HFF-Myc (cell line): ENCODE measurements at regions not wholly inside any gene's neighbourhood (a gene's known extent, or its start where the extent isn't known, plus 50 kb on each side); places are given as distances from the start of the nearest gene placed in this dataset.

Source experiments
- DNase-seq: peaks from one replicate; pipeline ENCODE4 v3.0.0-alpha.2; 2011; ENCODE audit warnings: low read depth; ENCODE audit errors: extremely low read depth
- H3K4me3 ChIP-seq: replicated peaks from 2 replicates; pipeline ENCODE4 v1.5.1; 2011; ENCODE audit warnings: low read depth, mild to moderate bottlenecking, control low read depth, low read length
- CTCF ChIP-seq: IDR thresholded peaks from 2 replicates; pipeline ENCODE4 v1.5.1; 2012; ENCODE audit warnings: mild to moderate bottlenecking, low read depth, low read length, control low read depth; ENCODE audit errors: missing control alignments

GRCh38 chr9:89844075-89844474, 239.3 kb downstream of the GADD45G start:
- no peak for DNase-seq
- no peak for TF ChIP-seq CTCF
- no peak overlapping the region for H3K4me3 ChIP-seq

- no peak overlapping the region for H3K4me3 ChIP-seq
- DNase-seq = no peak
- no peak for TF ChIP-seq CTCF
Observed at GRCh38 chr9:89844535-89844934, 239.7 kb downstream of the GADD45G start.

GRCh38 chr9:89845321-89845720, 240.5 kb downstream of the GADD45G start:
- no peak for DNase-seq
- TF ChIP-seq CTCF = no peak
- H3K4me3 ChIP-seq = no peak overlapping the region

GRCh38 chr9:89845862-89846261, 241.1 kb downstream of the GADD45G start:
- no peak overlapping the region for H3K4me3 ChIP-seq
- no peak for DNase-seq
- no peak for TF ChIP-seq CTCF

GRCh38 chr9:89848060-89849040, 243.5 kb downstream of the GADD45G start:
- DNase-seq = no peak
- no peak overlapping the region for H3K4me3 ChIP-seq
- no peak for TF ChIP-seq CTCF

- DNase-seq = no peak
- no peak overlapping the region for H3K4me3 ChIP-seq
- no peak for TF ChIP-seq CTCF
Observed at GRCh38 chr9:89849096-89849495, 244.3 kb downstream of the GADD45G start.
